Smooth muscle cell (in vitro differentiated cells): ENCODE measurements at regions not wholly inside any gene's neighbourhood (a gene's known extent, or its start where the extent isn't known, plus 50 kb on each side); places are given as distances from the start of the nearest gene placed in this dataset.

Experiments
- DNase-seq: peaks from one replicate; lab custom pipeline; 2025; ENCODE audit not compliant: unreplicated experiment; lab: John Stamatoyannopoulos, UW
- H2AFZ ChIP-seq: fragments of 200-600 bp; sonication (generic); 2 replicates; pipeline ENCODE4 v1.6.0; 2016; ENCODE audit warnings: antibody characterized with exemption, low read depth, mild to moderate bottlenecking
- H3F3A ChIP-seq: fragments of 200-600 bp; sonication (generic); 2 replicates; pipeline ENCODE4 v1.6.0; 2017; ENCODE audit warnings: antibody characterized with exemption, low read depth
- H3K27ac ChIP-seq: fragments of 200-600 bp; sonication (generic); 2 replicates; pipeline ENCODE4 v1.5.1; 2016; ENCODE audit warnings: low read depth, mild to moderate bottlenecking
- H3K27me3 ChIP-seq: fragments of 200-600 bp; sonication (generic); 2 replicates; pipeline ENCODE4 v1.6.1; 2016; ENCODE audit warnings: low read depth, mild to moderate bottlenecking
- H3K36me3 ChIP-seq: fragments of 200-600 bp; sonication (generic); 2 replicates; pipeline ENCODE4 v1.5.1; 2016; ENCODE audit warnings: low read depth
- H3K4me1 ChIP-seq: fragments of 200-600 bp; sonication (generic); 2 replicates; pipeline ENCODE4 v1.5.1; 2016; ENCODE audit warnings: low read depth
- H3K4me2 ChIP-seq: fragments of 200-600 bp; sonication (generic); 2 replicates; pipeline ENCODE4 v1.6.0; 2016; ENCODE audit warnings: mild to moderate bottlenecking
- H3K4me3 ChIP-seq: fragments of 200-600 bp; sonication (generic); 2 replicates; pipeline ENCODE4 v1.5.1; 2016; ENCODE audit warnings: mild to moderate bottlenecking
- H3K79me2 ChIP-seq: fragments of 200-600 bp; sonication (generic); 2 replicates; pipeline ENCODE4 v1.6.0; 2016; ENCODE audit warnings: low read depth, mild to moderate bottlenecking
- H3K9ac ChIP-seq: fragments of 200-600 bp; sonication (generic); 2 replicates; pipeline ENCODE4 v1.6.0; 2016; ENCODE audit warnings: low read depth
- H3K9me3 ChIP-seq: fragments of 200-600 bp; sonication (generic); replicated peaks from 2 replicates; pipeline ENCODE4 v1.5.1; 2016; ENCODE audit warnings: low read depth
- H4K20me1 ChIP-seq: fragments of 200-600 bp; sonication (generic); 2 replicates; pipeline ENCODE4 v1.6.0; 2016; ENCODE audit warnings: low read depth
- WGBS: methylation state at CpG from one replicate; pipeline ENCODE4 v1.1.7; 2016; ENCODE audit warnings: low lambda C conversion rate; 5-methylcytosine and 5-hydroxymethylcytosine counted together
- TF ChIP-seq, protein P1 (sequence below): fragments of 200-600 bp; sonication (generic); IDR thresholded peaks from 2 replicates; pipeline ENCODE4 v1.5.1; 2017; ENCODE audit warnings: borderline replicate concordance, mild to moderate bottlenecking, antibody characterized with exemption; ENCODE audit not compliant: insufficient read depth, poor library complexity, severe bottlenecking

- Histone ChIP-seq H4K20me1 (no peaks in the 10 kb centered on the region), H3F3A (no peaks in the 10 kb centered on the region), H2AFZ (no peak overlapping the region), H3K27me3 (no peaks in the 10 kb centered on the region), H3K9me3 (no peaks in the 10 kb centered on the region), H3K4me1 (no peaks in the 10 kb centered on the region), H3K4me2 (no peak overlapping the region), H3K9ac (no peak overlapping the region), H3K36me3 (no peaks in the 10 kb centered on the region), H3K79me2 (no peaks in the 10 kb centered on the region), H3K27ac (no peak overlapping the region), H3K4me3 (no peak overlapping the region)
- 90% methylated on average over 2 of the region's 2 CpGs for WGBS
- TF ChIP-seq, protein P1, sequence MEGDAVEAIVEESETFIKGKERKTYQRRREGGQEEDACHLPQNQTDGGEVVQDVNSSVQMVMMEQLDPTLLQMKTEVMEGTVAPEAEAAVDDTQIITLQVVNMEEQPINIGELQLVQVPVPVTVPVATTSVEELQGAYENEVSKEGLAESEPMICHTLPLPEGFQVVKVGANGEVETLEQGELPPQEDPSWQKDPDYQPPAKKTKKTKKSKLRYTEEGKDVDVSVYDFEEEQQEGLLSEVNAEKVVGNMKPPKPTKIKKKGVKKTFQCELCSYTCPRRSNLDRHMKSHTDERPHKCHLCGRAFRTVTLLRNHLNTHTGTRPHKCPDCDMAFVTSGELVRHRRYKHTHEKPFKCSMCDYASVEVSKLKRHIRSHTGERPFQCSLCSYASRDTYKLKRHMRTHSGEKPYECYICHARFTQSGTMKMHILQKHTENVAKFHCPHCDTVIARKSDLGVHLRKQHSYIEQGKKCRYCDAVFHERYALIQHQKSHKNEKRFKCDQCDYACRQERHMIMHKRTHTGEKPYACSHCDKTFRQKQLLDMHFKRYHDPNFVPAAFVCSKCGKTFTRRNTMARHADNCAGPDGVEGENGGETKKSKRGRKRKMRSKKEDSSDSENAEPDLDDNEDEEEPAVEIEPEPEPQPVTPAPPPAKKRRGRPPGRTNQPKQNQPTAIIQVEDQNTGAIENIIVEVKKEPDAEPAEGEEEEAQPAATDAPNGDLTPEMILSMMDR: no peak
- no peak for DNase-seq
Measured at GRCh38 chr4:122533841-122534240, 77.3 kb upstream of the IL2 start.

GRCh38 chr4:122532766-122533165 is 76.2 kb upstream of the IL2 start:
- no peak overlapping the region for H3K4me3 ChIP-seq
- H3K9me3 ChIP-seq: no peaks in the 10 kb centered on the region
- 93% methylated on average over 2 of the region's 2 CpGs for WGBS
- H2AFZ ChIP-seq: no peak overlapping the region
- H3F3A ChIP-seq: no peaks in the 10 kb centered on the region
- H3K36me3 ChIP-seq: no peaks in the 10 kb centered on the region
- no peak overlapping the region for H3K4me2 ChIP-seq
- H3K27me3 ChIP-seq: no peaks in the 10 kb centered on the region
- TF ChIP-seq, protein P1: no peak
- no peaks in the 10 kb centered on the region for H3K79me2 ChIP-seq
- no peak overlapping the region for H3K9ac ChIP-seq
- H3K27ac ChIP-seq: no peak overlapping the region
- no peak for DNase-seq
- H3K4me1 ChIP-seq: no peaks in the 10 kb centered on the region
- H4K20me1 ChIP-seq: no peaks in the 10 kb centered on the region

DNA sequence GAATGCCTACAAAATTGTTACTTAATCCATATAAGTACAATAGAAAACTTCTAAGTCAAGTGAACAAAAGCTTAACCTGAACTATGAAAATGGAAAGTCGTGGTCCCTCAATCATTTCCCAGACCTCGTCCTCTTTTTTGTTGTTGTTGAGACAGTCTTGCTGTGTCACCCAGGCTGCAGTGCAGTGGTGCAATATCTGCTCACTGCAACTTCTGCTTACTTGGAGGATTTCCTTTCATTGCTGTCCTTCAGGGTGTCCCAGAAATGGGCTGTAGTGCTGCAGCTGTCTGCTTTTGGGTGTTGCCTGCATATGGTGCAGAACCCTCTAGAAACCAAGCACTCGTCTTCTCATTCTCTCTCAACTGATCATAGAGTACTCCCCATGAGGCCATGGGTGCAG is 75.0 kb upstream of the IL2 start:
- no peaks in the 10 kb centered on the region for H3K79me2 ChIP-seq
- H3K9ac ChIP-seq: no peak overlapping the region
- H3K4me1 ChIP-seq: no peaks in the 10 kb centered on the region
- H3F3A ChIP-seq: no peaks in the 10 kb centered on the region
- TF ChIP-seq, protein P1: no peak
- WGBS: 88% methylated on average over 3 of the region's 3 CpGs
- H3K9me3 ChIP-seq: no peaks in the 10 kb centered on the region
- no peaks in the 10 kb centered on the region for H3K36me3 ChIP-seq
- no peak overlapping the region for H3K4me2 ChIP-seq
- no peaks in the 10 kb centered on the region for H3K27me3 ChIP-seq
- H4K20me1 ChIP-seq: no peaks in the 10 kb centered on the region
- no peak for DNase-seq
- H2AFZ ChIP-seq: no peak overlapping the region
- H3K4me3 ChIP-seq: no peak overlapping the region
- H3K27ac ChIP-seq: no peak overlapping the region

- no peaks in the 10 kb centered on the region for H4K20me1 ChIP-seq
- H3K4me2 ChIP-seq: no peak overlapping the region
- no peak overlapping the region for H3K9ac ChIP-seq
- no peaks in the 10 kb centered on the region for H3K27me3 ChIP-seq
- H3K4me3 ChIP-seq: no peak overlapping the region
- H3K27ac ChIP-seq: no peak overlapping the region
- H3K9me3 ChIP-seq: no peaks in the 10 kb centered on the region
- no peaks in the 10 kb centered on the region for H3K79me2 ChIP-seq
- H3F3A ChIP-seq: no peaks in the 10 kb centered on the region
- H3K36me3 ChIP-seq: no peaks in the 10 kb centered on the region
- H3K4me1 ChIP-seq: no peaks in the 10 kb centered on the region
- H2AFZ ChIP-seq: no peak overlapping the region
- WGBS: 95% methylated on average over 1 of the region's 1 CpG
- TF ChIP-seq, protein P1: no peak
- no peak for DNase-seq
Measured at GRCh38 chr4:122531038-122531437, 74.5 kb upstream of the IL2 start.
